HEK293T (cell line): ENCODE measurements at regions not wholly inside any gene's neighbourhood (a gene's known extent, or its start where the extent isn't known, plus 50 kb on each side); places are given as distances from the start of the nearest gene placed in this dataset.

ENCODE experiments used
- ARNT ChIP-seq: fragments of 450-650 bp; IDR thresholded peaks from 2 replicates; pipeline ENCODE4 v1.6.1; 2017; ENCODE audit warnings: mild to moderate bottlenecking
- BHLHE40 ChIP-seq: fragments of 450-650 bp; IDR thresholded peaks from 2 replicates; pipeline ENCODE4 v1.6.1; 2016; ENCODE audit warnings: mild to moderate bottlenecking, moderate library complexity, borderline replicate concordance
- CTBP1 ChIP-seq: fragments of 450-650 bp; IDR thresholded peaks from 2 replicates; pipeline ENCODE4 v1.6.1; 2016; ENCODE audit warnings: borderline replicate concordance
- ELF4 ChIP-seq: fragments of 450-650 bp; IDR thresholded peaks from 2 replicates; pipeline ENCODE4 v1.6.1; 2017; ENCODE audit warnings: antibody characterized with exemption
- FOXA1 ChIP-seq: fragments of 450-650 bp; IDR thresholded peaks from 2 replicates; pipeline ENCODE4 v1.6.1; 2016; ENCODE audit warnings: mild to moderate bottlenecking
- FOXK2 ChIP-seq: fragments of 450-650 bp; IDR thresholded peaks from 2 replicates; pipeline ENCODE4 v1.6.1; 2016; ENCODE audit warnings: mild to moderate bottlenecking
- FOXM1 ChIP-seq: fragments of 450-650 bp; IDR thresholded peaks from 2 replicates; pipeline ENCODE4 v1.6.1; 2017; ENCODE audit warnings: mild to moderate bottlenecking, borderline replicate concordance
- HDGF ChIP-seq: fragments of 450-650 bp; IDR thresholded peaks from 2 replicates; pipeline ENCODE4 v1.6.1; 2017; ENCODE audit warnings: antibody characterized with exemption, borderline replicate concordance
- NFRKB ChIP-seq: fragments of 450-650 bp; IDR thresholded peaks from 2 replicates; pipeline ENCODE4 v1.6.1; 2016; ENCODE audit warnings: mild to moderate bottlenecking, moderate library complexity
- PKNOX1 ChIP-seq: fragments of 450-650 bp; IDR thresholded peaks from 2 replicates; pipeline ENCODE4 v1.6.1; 2016
- SP1 ChIP-seq: fragments of 450-650 bp; IDR thresholded peaks from 2 replicates; pipeline ENCODE4 v1.6.1; 2017
- SUZ12 ChIP-seq: fragments of 450-650 bp; IDR thresholded peaks from 2 replicates; pipeline ENCODE4 v1.6.1; 2016; ENCODE audit warnings: mild to moderate bottlenecking
- TARDBP ChIP-seq: fragments of 450-650 bp; IDR thresholded peaks from 2 replicates; pipeline ENCODE4 v1.6.1; 2016
- ZNF384 ChIP-seq: fragments of 450-650 bp; IDR thresholded peaks from 2 replicates; pipeline ENCODE4 v1.6.1; 2016

GRCh38 chr22:27466778-27467438 lies 334.6 kb downstream of the MN1 start:
- TF ChIP-seq SUZ12: no peak
- TF ChIP-seq PKNOX1: no peak
- TF ChIP-seq ELF4: no peak
- TF ChIP-seq FOXM1: no peak
- no peak for TF ChIP-seq FOXK2
- TF ChIP-seq ARNT: no peak
- TF ChIP-seq ZNF384: no peak
- no peak for TF ChIP-seq TARDBP
- no peak for TF ChIP-seq SP1
- TF ChIP-seq HDGF: no peak
- TF ChIP-seq FOXA1: no peak
- no peak for TF ChIP-seq NFRKB
- TF ChIP-seq BHLHE40: no peak
- no peak for TF ChIP-seq CTBP1
